Embryonic facial prominence (tissue), 1 donor: ENCODE measurements at regions not wholly inside any gene's neighbourhood (a gene's known extent, or its start where the extent isn't known, plus 50 kb on each side); places are given as distances from the start of the nearest gene placed in this dataset.
"Not testable (repeated sequence)": the region's sequence is repeated elsewhere in the genome, so short reads cannot be mapped to it uniquely, and the experiment has no call there.

Experiments used
- DNase-seq: peaks from one replicate; pipeline ENCODE4 v3.0.0-alpha.2; 2016; ENCODE audit errors: extremely low spot score

GRCh38 chr2:167793725-167794124 is 453.7 kb downstream of the STK39 start:
- DNase-seq = no peak

DNA sequence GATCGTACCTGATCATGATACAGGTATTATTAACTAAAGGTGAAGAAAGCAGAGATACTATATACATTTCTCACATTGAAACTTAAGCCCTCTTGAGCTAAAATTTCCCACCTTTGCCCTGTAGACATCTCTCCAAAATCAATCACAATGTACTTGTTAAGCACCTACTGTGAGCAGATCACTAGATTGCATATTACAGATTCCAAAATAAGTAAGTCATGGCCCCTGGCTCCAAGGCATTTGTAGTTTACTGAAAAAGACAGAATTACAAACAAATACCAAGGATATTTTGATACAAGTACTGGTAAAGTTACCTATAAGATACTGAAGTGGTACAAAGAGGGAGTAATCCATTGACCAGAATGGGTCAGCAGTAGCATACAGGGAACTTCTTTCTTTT is 455.3 kb downstream of the STK39 start:
- DNase-seq = no peak

DNA sequence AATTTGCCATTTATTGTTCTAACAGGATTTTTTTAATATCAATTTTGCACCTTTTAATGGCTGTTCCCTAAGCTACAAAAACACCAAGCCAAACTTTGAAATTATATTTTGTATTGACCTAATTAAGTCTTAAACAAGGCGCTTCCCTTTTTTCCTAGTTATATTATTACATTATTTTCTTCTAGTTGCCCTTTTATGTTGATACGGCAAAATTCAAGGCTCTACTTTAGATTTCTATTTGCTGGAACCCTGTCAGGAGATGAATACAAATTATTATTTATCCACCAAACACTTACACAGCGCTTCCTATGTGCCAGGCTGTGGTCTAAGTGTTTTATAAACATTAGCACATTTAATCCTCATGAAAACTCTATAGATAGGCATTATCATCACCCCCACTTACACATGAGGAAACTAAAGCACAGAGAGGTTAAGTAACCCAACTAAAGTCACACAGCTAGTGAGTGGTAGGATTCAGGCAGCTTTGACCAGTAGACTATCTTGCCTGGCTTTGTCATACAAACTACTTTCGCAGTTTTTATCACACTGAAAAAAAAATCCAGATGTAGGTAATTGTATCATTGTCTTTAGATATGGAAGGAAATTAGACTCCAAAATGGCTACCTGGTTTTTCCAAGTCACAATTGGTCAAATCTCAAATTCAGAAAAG is 456.5 kb downstream of the STK39 start:
- no peak for DNase-seq

DNA sequence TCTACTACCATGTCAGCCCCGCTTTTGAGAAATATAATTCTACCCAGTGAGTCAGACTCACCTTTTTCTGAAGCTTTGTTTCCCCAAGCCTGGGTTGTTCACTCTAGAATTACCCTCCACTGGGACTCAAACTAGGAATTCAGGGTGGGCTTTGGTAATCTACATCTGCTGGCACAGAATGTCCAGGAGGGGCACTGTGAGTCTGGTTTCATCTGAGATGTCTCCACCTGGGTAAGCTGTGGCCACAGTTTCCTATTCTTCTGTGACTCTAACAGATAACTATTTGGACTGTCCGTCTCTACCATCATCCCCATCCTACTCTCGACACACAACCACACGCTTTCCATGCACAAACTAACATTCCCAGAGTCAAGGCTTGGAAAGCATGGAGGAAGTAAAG is 457.2 kb downstream of the STK39 start:
- no peak for DNase-seq

DNA sequence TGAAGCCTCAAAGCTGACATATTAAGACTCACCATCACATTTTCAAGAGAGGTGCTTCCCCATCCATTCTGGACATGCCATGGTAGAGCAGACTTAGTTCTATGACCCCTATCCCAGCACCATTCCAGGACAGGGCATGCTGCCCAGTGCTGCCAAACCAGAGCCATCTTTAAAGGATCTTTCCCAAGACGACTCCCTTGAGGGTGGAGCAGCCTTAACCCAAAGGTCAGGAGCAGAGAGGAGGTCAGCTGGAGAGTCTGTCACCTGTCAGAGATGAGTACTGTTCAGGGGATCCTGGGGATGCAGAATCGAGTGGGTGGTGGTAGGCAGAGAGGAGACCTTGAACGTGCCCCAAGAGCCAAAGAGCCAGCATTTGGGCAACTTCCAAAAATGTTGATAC is 459.8 kb downstream of the STK39 start:
- no peak for DNase-seq

DNA sequence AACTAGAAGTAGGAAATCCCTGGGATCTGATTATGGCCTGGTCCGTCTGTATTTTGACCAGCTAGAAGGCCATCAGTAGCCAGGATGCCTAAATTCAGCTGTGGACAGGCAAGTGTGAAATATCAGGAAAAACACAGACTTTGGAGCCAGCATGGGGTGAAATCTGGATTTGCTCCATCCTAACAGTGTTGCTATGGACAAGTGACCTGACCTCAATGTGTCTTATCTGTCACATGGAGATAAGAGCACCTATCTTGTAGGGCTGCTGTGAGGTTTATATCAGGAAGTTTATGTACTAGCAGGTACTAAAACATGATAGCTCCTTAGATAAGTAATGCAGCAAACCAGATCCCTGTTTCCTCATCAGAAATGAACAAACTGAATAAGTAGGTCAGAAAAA is 460.4 kb downstream of the STK39 start:
- no peak for DNase-seq

GRCh38 chr2:167785606-167786216 is 461.7 kb downstream of the STK39 start:
- no peak for DNase-seq

GRCh38 chr2:167784084-167784425 is 463.3 kb downstream of the STK39 start:
- DNase-seq = no peak

DNA sequence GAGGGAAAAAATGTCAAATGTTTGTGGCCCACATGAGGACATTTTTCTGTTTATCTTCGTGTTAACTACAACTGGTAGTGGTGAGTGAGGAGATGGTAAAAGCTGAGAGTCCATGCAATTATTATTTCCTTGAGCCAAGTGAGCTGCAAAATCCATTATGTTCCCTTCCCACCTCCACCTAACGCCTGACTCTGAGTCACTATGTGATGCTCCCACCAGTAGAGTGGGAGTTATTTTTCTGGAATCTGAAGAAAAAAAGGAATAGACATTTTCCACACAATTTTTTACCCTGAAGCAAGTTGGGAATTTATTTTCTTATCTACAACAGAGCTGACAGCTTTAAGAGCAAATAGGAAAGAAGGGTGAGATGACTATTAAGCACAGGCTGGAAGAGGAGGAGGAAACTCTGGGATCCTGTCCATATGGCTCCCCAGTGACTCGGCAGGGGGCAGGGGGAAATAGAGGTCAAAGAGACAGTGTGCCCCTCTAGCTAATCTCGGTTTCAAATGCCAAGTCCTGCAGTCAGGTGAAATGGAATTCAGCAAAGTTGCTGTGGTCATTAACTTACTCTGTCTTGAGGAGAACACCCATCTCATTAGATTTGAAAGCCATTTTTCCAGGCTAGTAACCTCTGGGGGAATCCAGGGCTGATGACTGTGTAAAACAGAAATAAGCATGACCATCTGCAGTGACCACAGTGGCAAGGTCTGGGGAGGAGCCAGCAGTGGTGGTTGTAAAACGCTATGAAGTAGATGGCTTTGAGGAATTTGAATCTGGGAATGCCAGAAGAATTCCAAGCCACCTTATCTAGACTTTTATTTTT is 463.9 kb downstream of the STK39 start:
- DNase-seq = no peak

- not testable (repeated sequence) for DNase-seq
Observed at GRCh38 chr2:167781629-167782028, 465.8 kb downstream of the STK39 start.

GRCh38 chr2:167776359-167776758 is 471.0 kb downstream of the STK39 start:
- no peak for DNase-seq

- DNase-seq = no peak
Observed at GRCh38 chr2:167771628-167772027, 475.8 kb downstream of the STK39 start.

GRCh38 chr2:167769020-167769419 is 478.4 kb downstream of the STK39 start:
- DNase-seq = no peak

DNA sequence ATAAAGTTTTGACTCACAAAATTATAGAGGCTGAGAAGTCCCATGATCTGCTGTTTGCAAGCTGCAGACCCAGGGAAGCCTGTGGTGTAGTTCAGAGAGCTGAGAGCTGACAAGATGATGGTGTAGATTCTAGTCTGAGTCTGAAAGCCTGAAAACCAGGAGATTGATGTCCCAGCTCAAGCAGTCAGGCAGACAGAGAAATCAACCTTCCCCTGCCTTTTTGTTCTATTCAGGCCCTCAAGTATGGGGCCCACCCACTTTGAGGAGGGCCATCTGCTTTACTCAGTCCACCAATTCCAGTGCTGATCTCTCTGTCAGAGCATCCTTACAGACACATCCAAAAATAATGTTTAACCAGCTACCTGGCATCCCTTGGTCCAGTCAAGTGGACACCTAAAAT is 479.6 kb downstream of the STK39 start:
- no peak for DNase-seq

- no peak for DNase-seq
Observed at GRCh38 chr2:167764772-167765341, 482.5 kb downstream of the STK39 start.

DNA sequence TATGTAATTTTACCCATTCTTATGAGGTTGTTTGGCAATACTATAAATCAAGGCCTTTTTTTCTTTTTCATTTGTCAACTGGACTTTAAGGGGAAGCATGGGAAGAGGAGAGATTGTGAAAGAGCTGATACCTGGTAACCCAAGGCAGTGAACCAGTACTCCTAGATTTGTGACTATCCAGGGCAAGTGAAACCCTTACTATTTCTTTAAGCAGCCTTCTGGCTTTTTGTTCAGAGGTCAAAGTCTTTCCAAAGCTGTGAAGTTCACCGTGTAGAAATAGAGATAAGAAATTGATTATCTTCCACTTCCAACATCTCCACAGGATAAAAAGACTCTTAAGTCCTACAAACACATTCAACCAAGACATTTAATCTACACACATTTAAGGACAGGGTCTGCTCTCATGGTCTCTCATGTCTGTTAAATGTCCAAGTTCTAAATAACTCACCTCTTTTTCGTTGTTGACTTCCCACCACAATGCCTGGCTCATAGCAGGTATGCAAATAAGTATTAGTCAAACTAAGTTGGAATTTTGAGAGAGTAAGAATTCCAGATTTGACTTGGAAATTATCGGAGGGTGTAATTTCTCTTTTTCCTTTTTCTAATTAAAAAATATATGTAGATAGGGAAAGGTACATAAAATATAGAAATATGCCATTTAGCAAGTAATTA is 485.8 kb downstream of the STK39 start:
- no peak for DNase-seq

DNA sequence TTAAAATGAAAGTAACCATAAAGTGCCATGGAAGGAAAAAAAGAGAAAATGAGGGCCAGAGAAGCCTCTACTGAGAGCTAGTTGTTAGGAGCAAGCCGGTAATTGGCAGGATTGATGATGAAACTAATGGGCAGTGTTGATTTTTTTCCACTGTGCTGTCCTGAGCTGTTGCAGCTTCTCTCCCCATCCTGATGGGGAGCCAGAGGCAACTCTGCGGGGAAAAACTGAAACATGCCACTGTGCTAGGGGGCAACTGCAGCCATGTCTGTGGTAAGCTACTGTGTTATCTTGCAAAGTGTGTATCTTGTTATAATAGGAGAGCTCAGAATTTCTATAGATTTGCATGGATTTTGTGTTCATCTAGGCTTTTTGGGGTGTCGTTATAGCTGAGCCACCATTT is 487.9 kb downstream of the STK39 start:
- no peak for DNase-seq

- DNase-seq = no peak
Observed at GRCh38 chr2:167758292-167758691, 489.1 kb downstream of the STK39 start.

- no peak for DNase-seq
Observed at GRCh38 chr2:167756446-167756845, 490.9 kb downstream of the STK39 start.

DNA sequence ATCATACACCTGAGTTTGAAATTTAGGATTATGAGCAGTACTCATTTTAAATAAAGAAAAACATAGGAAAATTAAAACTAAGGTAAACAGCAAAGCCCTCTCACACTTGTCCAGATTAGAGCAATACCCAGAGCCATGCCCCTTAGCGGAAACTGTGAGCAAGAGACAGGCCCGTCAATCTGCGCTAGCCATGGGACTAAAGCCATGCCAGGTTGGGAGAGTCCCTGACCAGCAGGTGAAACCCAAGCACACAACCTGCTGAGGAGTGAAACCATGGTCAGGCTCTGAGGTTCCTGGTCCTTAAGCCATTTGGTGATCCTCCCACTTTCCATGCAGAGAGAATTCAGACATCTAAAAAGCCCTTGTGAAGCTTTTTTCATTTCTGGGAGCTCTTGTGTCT is 494.3 kb downstream of the STK39 start:
- DNase-seq = no peak

DNA sequence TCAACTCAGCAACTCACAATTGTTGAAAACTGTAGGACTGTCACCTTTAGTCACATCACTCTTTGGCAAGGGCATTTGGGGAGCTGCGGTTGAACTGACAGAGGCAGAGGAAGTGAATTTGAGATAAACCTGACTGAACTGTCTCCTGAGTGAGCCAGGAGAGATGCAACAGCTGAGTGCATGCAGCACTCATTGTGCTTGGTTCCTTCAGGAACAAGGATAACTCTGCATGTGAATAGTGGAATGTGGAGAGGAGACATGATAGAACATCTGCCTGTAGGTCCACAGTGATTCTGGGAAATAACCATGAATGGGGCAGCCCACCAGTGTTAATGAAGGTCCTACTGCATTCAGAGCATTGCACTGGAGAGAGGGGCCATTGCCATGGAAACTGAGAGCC is 494.7 kb downstream of the STK39 start:
- no peak for DNase-seq

DNA sequence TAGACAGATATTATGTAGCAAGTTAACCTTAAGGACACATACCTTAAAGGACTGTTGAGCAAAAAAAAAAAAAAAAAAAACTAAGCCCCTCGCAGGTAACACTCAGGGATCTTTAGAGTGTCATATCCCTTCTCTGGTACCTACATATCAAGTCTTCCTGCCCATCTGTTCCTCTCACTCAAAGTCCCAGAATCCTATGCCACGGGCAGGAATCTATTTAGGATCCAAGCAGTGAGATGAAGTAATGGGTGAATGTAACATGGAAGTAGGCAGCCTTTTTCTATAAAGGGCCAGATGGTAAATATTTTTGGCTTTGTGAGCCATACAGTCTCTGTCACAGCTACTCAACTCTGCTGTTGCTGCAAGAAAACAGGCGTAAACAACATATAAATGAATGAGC is 496.7 kb downstream of the STK39 start:
- DNase-seq = no peak
